Left renal cortex interstitium (tissue), 4 donors: ENCODE measurements at regions not wholly inside any gene's neighbourhood (a gene's known extent, or its start where the extent isn't known, plus 50 kb on each side); places are given as distances from the start of the nearest gene placed in this dataset.
"Not testable (repeated sequence)": the region's sequence is repeated elsewhere in the genome, so short reads cannot be mapped to it uniquely, and the experiment has no call there.

Experiments
- DNase-seq, 4 donors: peaks; one replicate each; pipeline ENCODE4 v3.0.0-alpha.2; 2013; ENCODE audit warnings: low read depth in 4 of 4, low spot score in 2 of 4, missing footprints in 1 of 4

DNA sequence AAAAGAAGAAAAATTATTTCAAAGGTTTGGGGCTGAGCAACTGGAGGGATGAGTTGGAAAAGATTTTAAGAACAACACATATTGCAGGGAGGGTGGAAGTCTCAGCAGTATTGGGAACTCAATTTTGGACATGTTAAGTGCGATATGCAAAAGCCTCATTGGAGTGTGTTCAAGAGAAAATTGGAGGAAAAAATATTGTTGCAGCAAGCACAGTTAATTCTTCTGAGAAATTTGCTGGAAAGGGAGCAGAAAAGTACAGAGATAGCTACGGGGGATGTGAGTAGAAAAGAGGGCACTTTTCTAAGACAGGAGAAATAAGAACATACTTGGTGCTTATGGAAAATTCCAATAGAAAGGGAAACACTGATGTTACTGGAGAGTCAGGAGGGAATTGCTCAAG is 59.8 kb upstream of the MAGI2 start:
- DNase-seq, result no peak

DNA sequence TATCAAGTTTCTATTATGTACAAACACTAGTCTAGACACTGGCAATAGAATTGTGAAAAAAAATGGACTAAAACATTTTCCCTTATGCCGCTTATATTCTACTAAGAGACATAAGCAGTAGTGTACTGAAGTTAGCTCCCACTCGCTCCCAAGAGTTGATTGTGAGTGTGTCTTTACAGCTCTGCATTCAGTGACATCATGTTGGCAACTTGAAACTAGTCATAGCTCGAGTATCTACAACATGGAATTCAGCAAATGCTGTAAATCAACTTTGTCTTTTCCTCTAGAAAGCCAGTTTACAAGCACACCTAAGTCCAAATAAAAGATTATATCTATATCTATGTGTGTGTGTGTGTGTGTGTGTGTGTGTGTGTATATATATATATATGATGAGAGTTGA is 58.8 kb upstream of the MAGI2 start:
- no peak for DNase-seq

- DNase-seq, result not testable (repeated sequence)
Measured at GRCh38 chr7:79511056-79511455, 57.6 kb upstream of the MAGI2 start.

DNA sequence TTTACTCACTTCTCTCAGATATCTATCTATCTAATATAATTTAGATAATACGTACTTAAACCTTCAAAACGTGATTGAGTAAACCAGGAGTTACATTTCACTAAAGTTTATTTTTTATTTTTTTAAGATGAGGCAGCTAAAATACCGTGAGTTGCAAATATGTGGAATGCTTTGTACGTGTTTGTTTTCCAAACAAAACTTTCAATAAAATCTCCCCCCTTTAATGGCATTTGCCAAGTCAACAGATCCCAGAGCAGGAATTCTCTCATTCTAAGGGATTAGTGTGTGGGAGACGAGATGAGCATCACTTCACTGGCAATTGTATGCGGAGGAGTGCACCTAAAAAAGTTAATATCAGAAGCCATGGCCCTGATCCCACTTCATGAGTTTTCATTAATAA is 53.7 kb upstream of the MAGI2 start:
- DNase-seq, result no peak

DNA sequence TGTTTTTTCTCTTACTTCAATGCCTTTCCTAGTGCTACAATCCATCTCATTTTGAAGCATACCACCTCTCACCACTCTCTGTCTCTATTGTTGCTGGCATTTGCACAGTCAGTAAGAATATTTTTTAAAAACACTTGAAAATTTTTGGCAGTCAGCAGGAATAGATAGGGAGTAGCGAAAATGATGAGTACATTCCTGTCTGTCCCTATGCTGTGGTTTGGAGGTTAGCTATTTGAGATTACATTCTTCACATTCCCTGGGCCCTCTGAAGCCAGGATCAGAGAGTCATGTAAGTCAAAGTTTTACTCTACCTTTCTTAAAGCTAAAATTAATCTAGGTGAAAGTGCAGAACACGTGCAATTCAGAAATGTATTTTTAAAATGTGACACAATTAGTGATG is 53.0 kb upstream of the MAGI2 start:
- no peak for DNase-seq

- DNase-seq, result no peak
Measured at GRCh38 chr7:79504607-79505389, 51.3 kb upstream of the MAGI2 start.
